BLaER1 (cell line): ENCODE measurements at regions not wholly inside any gene's neighbourhood (a gene's known extent, or its start where the extent isn't known, plus 50 kb on each side); places are given as distances from the start of the nearest gene placed in this dataset.

Experiments
- H3K27ac ChIP-seq: shearing (Covaris generic); formaldehyde crosslinking; 2 replicates; pipeline ENCODE4 v1.8.1; 2022
- H3K27me3 ChIP-seq: shearing (Covaris generic); formaldehyde crosslinking; 2 replicates; pipeline ENCODE4 v1.8.1; 2022
- H3K36me3 ChIP-seq: shearing (Covaris generic); formaldehyde crosslinking; 2 replicates; pipeline ENCODE4 v1.8.1; 2022
- H3K4me1 ChIP-seq: shearing (Covaris generic); formaldehyde crosslinking; 2 replicates; pipeline ENCODE4 v1.8.1; 2022
- H3K4me2 ChIP-seq: shearing (Covaris generic); formaldehyde crosslinking; 2 replicates; pipeline ENCODE4 v1.8.1; 2022
- H3K4me3 ChIP-seq: shearing (Covaris generic); formaldehyde crosslinking; 2 replicates; pipeline ENCODE4 v1.8.1; 2022
- H3K9ac ChIP-seq: shearing (Covaris generic); formaldehyde crosslinking; 2 replicates; pipeline ENCODE4 v1.8.1; 2022
- H3K9me3 ChIP-seq: shearing (Covaris generic); formaldehyde crosslinking; 2 replicates; pipeline ENCODE4 v1.8.1; 2022
- H4K20me1 ChIP-seq: shearing (Covaris generic); formaldehyde crosslinking; 2 replicates; pipeline ENCODE4 v1.8.1; 2022
- Cebpa-rat ChIP-seq: shearing (Covaris generic); IDR thresholded peaks from 2 replicates; pipeline ENCODE4 v1.8.1; 2022

GRCh38 chr4:138558886-138559285 lies 316.7 kb upstream of the SLC7A11 start:
- Histone ChIP-seq H3K4me1 (peaks cover 38% of the 10 kb centered on the region), H3K4me2 (no peak overlapping the region), H3K9ac (no peak overlapping the region), H3K9me3 (no peaks in the 10 kb centered on the region), H3K36me3 (no peaks in the 10 kb centered on the region), H3K4me3 (no peak overlapping the region), H3K27me3 (no peaks in the 10 kb centered on the region), H4K20me1 (no peaks in the 10 kb centered on the region), H3K27ac (no peak overlapping the region)
- no peak for TF ChIP-seq Cebpa-rat

DNA sequence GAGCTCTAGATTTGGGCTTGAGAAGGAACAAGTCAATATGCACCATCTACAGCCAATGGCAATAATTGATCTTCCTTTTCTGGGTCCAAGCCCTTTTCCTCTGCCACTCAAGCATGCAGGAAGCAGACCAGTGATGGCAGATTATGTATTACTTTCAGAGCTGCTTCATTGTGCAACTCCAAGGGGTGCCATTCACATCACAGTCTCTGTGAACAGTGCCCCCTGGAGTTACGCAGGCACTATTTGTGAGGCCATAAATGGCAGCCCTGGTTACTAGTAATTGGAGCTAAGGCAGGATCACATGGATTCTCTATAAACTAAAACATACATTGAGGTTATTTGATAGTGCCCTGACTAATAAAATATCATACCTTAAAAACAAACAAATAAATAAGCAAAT lies 313.4 kb upstream of the SLC7A11 start:
- Histone ChIP-seq H4K20me1 (no peaks in the 10 kb centered on the region), H3K9me3 (peaks cover 9% of the 10 kb centered on the region), H3K4me1 (peaks cover 5% of the 10 kb centered on the region), H3K27ac (no peak overlapping the region), H3K36me3 (no peaks in the 10 kb centered on the region), H3K4me3 (no peak overlapping the region), H3K27me3 (no peaks in the 10 kb centered on the region), H3K4me2 (no peak overlapping the region), H3K9ac (no peak overlapping the region)
- no peak for TF ChIP-seq Cebpa-rat

DNA sequence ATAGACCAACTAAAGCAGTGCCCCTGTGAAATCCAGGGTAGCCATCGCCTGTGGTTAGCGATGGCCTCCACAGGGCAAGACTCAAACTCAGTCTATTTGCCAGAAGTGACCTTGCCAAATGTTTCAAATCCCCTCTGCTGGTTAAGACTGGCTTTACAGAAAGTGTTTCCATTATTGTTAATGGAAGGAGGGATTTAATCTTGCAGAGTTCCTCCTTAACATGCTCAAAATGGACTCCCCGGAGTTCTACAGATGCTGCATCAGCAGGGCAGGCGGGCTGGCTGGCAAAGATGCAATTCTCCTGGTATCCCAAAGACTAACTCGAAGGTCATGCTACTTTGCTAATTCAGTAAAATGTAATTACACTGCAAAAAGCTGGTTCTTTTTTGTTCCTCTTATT lies 313.0 kb upstream of the SLC7A11 start:
- H3K4me3 ChIP-seq = no peak overlapping the region
- no peaks in the 10 kb centered on the region for H3K4me1 ChIP-seq
- H3K9ac ChIP-seq = no peak overlapping the region
- no peak overlapping the region for H3K4me2 ChIP-seq
- H3K36me3 ChIP-seq = no peaks in the 10 kb centered on the region
- H3K27me3 ChIP-seq = no peaks in the 10 kb centered on the region
- no peaks in the 10 kb centered on the region for H4K20me1 ChIP-seq
- H3K9me3 ChIP-seq = peaks cover 9% of the 10 kb centered on the region
- no peak for TF ChIP-seq Cebpa-rat
- H3K27ac ChIP-seq = no peak overlapping the region

- Histone ChIP-seq H3K9ac (no peak overlapping the region), H3K4me1 (no peaks in the 10 kb centered on the region), H3K27ac (no peak overlapping the region), H3K36me3 (no peaks in the 10 kb centered on the region), H3K4me3 (no peak overlapping the region), H4K20me1 (no peaks in the 10 kb centered on the region), H3K27me3 (no peaks in the 10 kb centered on the region), H3K4me2 (no peak overlapping the region), H3K9me3 (peaks cover 9% of the 10 kb centered on the region)
- TF ChIP-seq Cebpa-rat = no peak
Measured at GRCh38 chr4:138553001-138553845, 311.1 kb upstream of the SLC7A11 start.

DNA sequence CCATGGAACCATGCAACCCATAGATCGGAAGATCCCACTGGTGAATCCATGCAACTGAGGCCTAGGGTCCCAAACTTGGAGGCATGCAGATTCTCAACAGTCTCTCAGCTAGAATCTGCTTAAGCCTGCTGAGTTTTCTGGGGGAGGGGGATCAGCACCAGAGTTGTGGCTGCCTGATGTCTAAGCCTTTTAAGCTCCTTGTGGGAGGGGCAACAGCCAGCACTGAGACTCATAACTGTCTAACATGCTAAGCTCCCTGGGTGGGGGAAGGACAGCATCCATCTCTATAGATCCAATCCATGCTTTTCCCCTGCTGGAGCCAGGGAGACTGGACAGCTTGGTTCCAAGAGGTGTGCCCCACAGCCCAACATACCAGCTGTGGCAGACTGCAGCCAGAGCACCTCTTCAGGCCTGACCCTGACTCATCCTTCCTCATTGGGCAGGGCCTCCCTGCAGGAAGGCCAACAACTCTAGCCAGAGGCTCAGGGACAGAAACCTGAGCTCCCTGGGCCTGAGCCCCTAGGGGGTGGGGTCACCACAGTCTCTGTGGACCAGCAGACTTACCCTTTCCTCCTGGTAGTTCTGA lies 300.1 kb upstream of the SLC7A11 start:
- no peak overlapping the region for H3K9ac ChIP-seq
- no peaks in the 10 kb centered on the region for H3K4me1 ChIP-seq
- no peaks in the 10 kb centered on the region for H3K27me3 ChIP-seq
- H3K9me3 ChIP-seq = peaks cover 6% of the 10 kb centered on the region
- H3K4me3 ChIP-seq = no peak overlapping the region
- H3K27ac ChIP-seq = no peak overlapping the region
- no peak overlapping the region for H3K4me2 ChIP-seq
- TF ChIP-seq Cebpa-rat = no peak
- H4K20me1 ChIP-seq = no peaks in the 10 kb centered on the region
- H3K36me3 ChIP-seq = no peaks in the 10 kb centered on the region

DNA sequence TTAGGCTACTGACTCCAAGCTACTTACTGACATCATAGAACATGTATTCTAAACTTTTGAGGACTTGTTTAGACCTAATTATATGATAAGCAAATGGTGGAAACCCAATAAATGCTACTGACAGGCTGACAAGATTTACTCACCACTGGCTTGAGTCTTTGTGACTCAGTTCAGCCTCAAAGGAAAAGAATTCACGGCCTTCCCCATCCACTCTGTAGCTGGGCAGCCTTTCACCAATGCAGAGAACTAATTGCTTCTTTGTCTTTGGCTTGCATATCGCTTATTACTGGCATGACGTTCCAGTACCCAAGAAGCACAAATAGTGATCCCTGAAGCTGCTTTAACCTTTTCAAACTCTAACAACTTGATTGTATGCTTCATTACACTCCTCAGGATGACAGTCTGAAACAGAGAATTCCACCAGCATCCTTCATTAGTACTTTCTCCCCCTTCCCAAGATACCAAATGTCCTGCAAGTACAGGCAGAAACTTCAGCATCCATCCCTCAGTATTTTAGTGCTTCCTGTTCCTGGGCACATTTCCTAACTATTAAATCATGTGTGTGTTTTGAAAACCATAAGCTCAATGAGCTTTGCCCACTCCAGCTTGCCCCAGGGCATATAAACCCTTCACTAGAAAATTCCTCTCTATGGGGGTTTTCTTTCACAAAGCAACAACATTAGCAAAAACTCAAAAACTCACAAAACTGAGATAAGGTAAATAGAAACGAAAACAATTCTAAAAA lies 298.1 kb upstream of the SLC7A11 start:
- H3K36me3 ChIP-seq = no peaks in the 10 kb centered on the region
- no peaks in the 10 kb centered on the region for H3K4me1 ChIP-seq
- H3K4me2 ChIP-seq = no peak overlapping the region
- H4K20me1 ChIP-seq = no peaks in the 10 kb centered on the region
- no peak overlapping the region for H3K27ac ChIP-seq
- H3K4me3 ChIP-seq = no peak overlapping the region
- H3K27me3 ChIP-seq = no peaks in the 10 kb centered on the region
- H3K9ac ChIP-seq = no peak overlapping the region
- no peak for TF ChIP-seq Cebpa-rat
- H3K9me3 ChIP-seq = peaks cover 16% of the 10 kb centered on the region; the same call in 1 of the 2 replicates

DNA sequence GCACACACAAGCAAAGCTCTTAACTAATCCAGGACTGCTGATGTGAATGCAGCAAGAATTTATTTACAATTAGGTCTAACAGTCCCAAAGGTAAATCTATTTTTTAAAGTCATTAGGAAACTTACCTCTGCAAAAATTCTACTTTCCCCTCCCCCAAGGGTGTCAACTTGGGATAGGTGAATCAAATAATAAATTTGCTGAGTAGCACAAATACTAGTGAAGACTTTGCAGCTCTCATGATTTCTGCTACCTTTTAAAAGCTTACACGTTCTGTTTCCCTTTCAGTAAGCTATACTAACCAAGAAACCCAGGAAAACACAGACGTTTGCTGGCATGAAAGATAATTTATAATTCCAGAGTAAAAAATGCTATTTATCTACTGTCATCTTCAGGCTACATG lies 296.6 kb upstream of the SLC7A11 start:
- no peak for TF ChIP-seq Cebpa-rat
- Histone ChIP-seq H3K27me3 (no peaks in the 10 kb centered on the region), H3K4me2 (no peak overlapping the region), H3K36me3 (no peaks in the 10 kb centered on the region), H4K20me1 (no peaks in the 10 kb centered on the region), H3K9ac (no peak overlapping the region), H3K9me3 (peaks cover 12% of the 10 kb centered on the region; the same call in 1 of the 2 replicates), H3K4me1 (no peaks in the 10 kb centered on the region), H3K4me3 (no peak overlapping the region), H3K27ac (no peak overlapping the region)

GRCh38 chr4:138537731-138538490 lies 295.8 kb upstream of the SLC7A11 start:
- peaks cover 10% of the 10 kb centered on the region; the same call in 1 of the 2 replicates for H3K9me3 ChIP-seq
- no peak overlapping the region for H3K4me2 ChIP-seq
- H3K36me3 ChIP-seq = no peaks in the 10 kb centered on the region
- no peaks in the 10 kb centered on the region for H3K27me3 ChIP-seq
- no peak overlapping the region for H3K27ac ChIP-seq
- no peaks in the 10 kb centered on the region for H4K20me1 ChIP-seq
- no peak overlapping the region for H3K9ac ChIP-seq
- H3K4me1 ChIP-seq = no peaks in the 10 kb centered on the region
- no peak overlapping the region for H3K4me3 ChIP-seq
- TF ChIP-seq Cebpa-rat = no peak

- H3K27ac ChIP-seq = no peak overlapping the region
- no peaks in the 10 kb centered on the region for H3K4me1 ChIP-seq
- H3K27me3 ChIP-seq = no peaks in the 10 kb centered on the region
- H3K4me2 ChIP-seq = no peak overlapping the region
- no peak overlapping the region for H3K4me3 ChIP-seq
- no peaks in the 10 kb centered on the region for H4K20me1 ChIP-seq
- H3K36me3 ChIP-seq = no peaks in the 10 kb centered on the region
- peaks cover 22% of the 10 kb centered on the region for H3K9me3 ChIP-seq
- no peak for TF ChIP-seq Cebpa-rat
- H3K9ac ChIP-seq = no peak overlapping the region
Measured at GRCh38 chr4:138535316-138535715, 293.2 kb upstream of the SLC7A11 start.
